GM23248 (cell line): ENCODE measurements at regions not wholly inside any gene's neighbourhood (a gene's known extent, or its start where the extent isn't known, plus 50 kb on each side); places are given as distances from the start of the nearest gene placed in this dataset.

Source experiments
- DNase-seq: peaks from one replicate; pipeline ENCODE4 v3.0.0-alpha.2; 2015
- H2AFZ ChIP-seq: fragments of 200-600 bp; sonication (generic); 2 replicates; pipeline ENCODE4 v1.6.1; 2016; ENCODE audit warnings: antibody characterized with exemption
- H3F3A ChIP-seq: fragments of 200-600 bp; sonication (generic); 2 replicates; pipeline ENCODE4 v1.6.1; 2016; ENCODE audit warnings: mild to moderate bottlenecking, antibody characterized with exemption, mixed run types; ENCODE audit not compliant: insufficient read depth
- H3K27ac ChIP-seq: fragments of 200-600 bp; sonication (generic); 2 replicates; pipeline ENCODE4 v1.5.1; 2016; ENCODE audit warnings: mild to moderate bottlenecking
- H3K27me3 ChIP-seq: fragments of 200-600 bp; sonication (generic); replicated peaks from 2 replicates; pipeline ENCODE4 v1.6.1; 2016; ENCODE audit warnings: mild to moderate bottlenecking; ENCODE audit not compliant: insufficient read depth
- H3K36me3 ChIP-seq: fragments of 200-600 bp; sonication (generic); 2 replicates; pipeline ENCODE4 v1.6.1; 2016; ENCODE audit warnings: low read depth, mild to moderate bottlenecking
- H3K4me1 ChIP-seq: fragments of 200-600 bp; sonication (generic); 2 replicates; pipeline ENCODE4 v1.6.1; 2016; ENCODE audit warnings: mild to moderate bottlenecking; ENCODE audit not compliant: insufficient read depth
- H3K4me2 ChIP-seq: fragments of 200-600 bp; sonication (generic); one replicate; pipeline ENCODE4 v1.6.1; 2016; ENCODE audit warnings: mild to moderate bottlenecking; ENCODE audit not compliant: unreplicated experiment
- H3K4me3 ChIP-seq: fragments of 200-600 bp; sonication (generic); 2 replicates; pipeline ENCODE4 v1.5.1; 2016; ENCODE audit warnings: mild to moderate bottlenecking
- H3K79me2 ChIP-seq: fragments of 200-600 bp; sonication (generic); 2 replicates; pipeline ENCODE4 v1.6.1; 2016; ENCODE audit warnings: mild to moderate bottlenecking; ENCODE audit not compliant: insufficient read depth
- H3K9ac ChIP-seq: fragments of 200-600 bp; sonication (generic); 2 replicates; pipeline ENCODE4 v1.6.1; 2016; ENCODE audit warnings: mild to moderate bottlenecking
- H3K9me2 ChIP-seq: fragments of 200-600 bp; sonication (generic); 2 replicates; pipeline ENCODE4 v1.6.1; 2016; ENCODE audit warnings: mixed run types, mild to moderate bottlenecking, moderate library complexity; ENCODE audit not compliant: insufficient read depth
- H3K9me3 ChIP-seq: fragments of 200-600 bp; sonication (generic); one replicate; pipeline ENCODE4 v1.6.1; 2017; ENCODE audit warnings: low read depth
- H4K20me1 ChIP-seq: fragments of 200-600 bp; sonication (generic); 2 replicates; pipeline ENCODE4 v1.6.0; 2016; ENCODE audit not compliant: insufficient read depth
- EZH2 ChIP-seq: fragments of 200-600 bp; sonication (generic); IDR thresholded peaks from 2 replicates; pipeline ENCODE4 v1.6.1; 2018; ENCODE audit warnings: antibody characterized with exemption, mild to moderate bottlenecking; ENCODE audit not compliant: insufficient read depth, poor library complexity, severe bottlenecking
- EZH2phosphoT487 ChIP-seq: fragments of 200-600 bp; sonication (generic); IDR thresholded peaks from 2 replicates; pipeline ENCODE4 v1.6.1; 2018; ENCODE audit warnings: antibody characterized with exemption, moderate library complexity, mild to moderate bottlenecking, low read depth; ENCODE audit not compliant: insufficient read depth
- WGBS, 2 experiments: methylation state at CpG; one replicate each; pipeline ENCODE4 v1.1.6; 2015 to 2017; ENCODE audit warnings: low lambda C conversion rate in 2 of 2, low coverage in 1 of 2; ENCODE audit errors: missing lambda C conversion rate in 2 of 2; 5-methylcytosine and 5-hydroxymethylcytosine counted together
- in situ Hi-C: fragments of 300-500 bp; cut with MboI; formaldehyde crosslinking; loops from 2 replicates; pipeline ENCODE4 v1.15.0; 2020

GRCh38 chr4:135840781-135841180 lies 1639.2 kb upstream of the PABPC4L start:
- 42 to 44% methylated on average over 2 of the region's 2 CpGs for WGBS, 2 experiments
- in situ Hi-C loops: no loop called here

GRCh38 chr4:135839712-135840111 lies 1638.1 kb upstream of the PABPC4L start:
- no peak overlapping the region for H3K4me3 ChIP-seq
- no peak for DNase-seq
- H3K9ac ChIP-seq: no peak overlapping the region
- WGBS, 2 experiments: 25 to 26% methylated on average over 2 of the region's 2 CpGs
- in situ Hi-C loops: no loop called here
- H2AFZ ChIP-seq: no peak overlapping the region
- H3K9me3 ChIP-seq: no peaks in the 10 kb centered on the region
- H3K4me1 ChIP-seq: no peaks in the 10 kb centered on the region
- no peaks in the 10 kb centered on the region for H3K9me2 ChIP-seq
- H3K36me3 ChIP-seq: no peaks in the 10 kb centered on the region
- H4K20me1 ChIP-seq: no peaks in the 10 kb centered on the region
- no peaks in the 10 kb centered on the region for H3F3A ChIP-seq
- H3K27me3 ChIP-seq: no peaks in the 10 kb centered on the region
- H3K4me2 ChIP-seq: no peak overlapping the region
- H3K79me2 ChIP-seq: no peaks in the 10 kb centered on the region
- TF ChIP-seq EZH2 (no peak), EZH2phosphoT487 (no peak)
- H3K27ac ChIP-seq: no peak overlapping the region

More at GRCh38 chr4:135840781-135841180, 1639.2 kb upstream of the PABPC4L start:
- no peak for TF ChIP-seq EZH2phosphoT487
- TF ChIP-seq EZH2: no peak
- Histone ChIP-seq H3K4me1 (no peaks in the 10 kb centered on the region), H3K79me2 (no peaks in the 10 kb centered on the region), H3K9me2 (no peaks in the 10 kb centered on the region), H3K4me3 (no peak overlapping the region), H3K4me2 (no peak overlapping the region), H4K20me1 (no peaks in the 10 kb centered on the region), H3K36me3 (no peaks in the 10 kb centered on the region), H3K9ac (no peak overlapping the region), H3K27ac (no peak overlapping the region), H3K27me3 (no peaks in the 10 kb centered on the region), H2AFZ (no peak overlapping the region), H3F3A (no peaks in the 10 kb centered on the region), H3K9me3 (no peaks in the 10 kb centered on the region)
- DNase-seq: no peak

DNA sequence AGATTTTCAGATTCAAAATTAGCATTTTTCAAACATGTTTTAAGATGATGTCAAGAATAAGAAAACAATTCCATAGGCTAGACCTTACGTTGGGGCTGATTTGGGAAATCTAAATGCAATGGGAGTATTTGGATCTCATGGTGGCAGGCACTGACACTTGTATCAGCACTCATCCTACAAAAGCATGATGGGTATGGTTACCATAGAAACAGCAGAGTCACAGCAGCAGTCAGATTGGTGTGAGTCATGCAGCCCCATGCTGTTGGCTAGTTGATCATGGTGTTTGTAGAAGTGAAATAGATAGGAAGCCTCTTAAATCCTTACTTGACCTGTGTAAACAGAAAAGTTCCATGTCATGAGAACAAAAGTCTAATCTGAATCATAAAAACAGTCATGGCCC lies 1637.3 kb upstream of the PABPC4L start:
- DNase-seq: no peak
- H3K79me2 ChIP-seq: no peaks in the 10 kb centered on the region

GRCh38 chr4:135834471-135834870 lies 1632.9 kb upstream of the PABPC4L start:
- Histone ChIP-seq H3K36me3 (no peaks in the 10 kb centered on the region), H3K4me3 (no peak overlapping the region), H3K9me3 (peaks cover 2% of the 10 kb centered on the region), H3K9ac (no peak overlapping the region), H3K27ac (no peak overlapping the region), H3F3A (no peaks in the 10 kb centered on the region), H3K4me2 (no peak overlapping the region), H2AFZ (no peak overlapping the region), H3K4me1 (no peaks in the 10 kb centered on the region), H3K9me2 (no peaks in the 10 kb centered on the region), H4K20me1 (no peaks in the 10 kb centered on the region), H3K79me2 (no peaks in the 10 kb centered on the region), H3K27me3 (no peaks in the 10 kb centered on the region)
- no peak for DNase-seq
- no peak for TF ChIP-seq EZH2
- no peak for TF ChIP-seq EZH2phosphoT487
- WGBS, 2 experiments: 37 to 38% methylated on average over 2 of the region's 2 CpGs
- in situ Hi-C loops: no loop called here

More for the DNA sequence above, 1637.3 kb upstream of the PABPC4L start:
- TF ChIP-seq EZH2phosphoT487 (no peak), EZH2 (no peak)
- Histone ChIP-seq H3K9me3 (no peaks in the 10 kb centered on the region), H3K27ac (no peak overlapping the region), H3K9ac (no peak overlapping the region), H2AFZ (no peak overlapping the region), H4K20me1 (no peaks in the 10 kb centered on the region), H3K27me3 (no peaks in the 10 kb centered on the region), H3K4me2 (no peak overlapping the region), H3K4me3 (no peak overlapping the region), H3F3A (no peaks in the 10 kb centered on the region), H3K9me2 (no peaks in the 10 kb centered on the region), H3K4me1 (no peaks in the 10 kb centered on the region), H3K36me3 (no peaks in the 10 kb centered on the region)
- WGBS, 2 experiments: 12 to 27% methylated on average over 1 of the region's 1 CpG
- in situ Hi-C loops: no loop called here

DNA sequence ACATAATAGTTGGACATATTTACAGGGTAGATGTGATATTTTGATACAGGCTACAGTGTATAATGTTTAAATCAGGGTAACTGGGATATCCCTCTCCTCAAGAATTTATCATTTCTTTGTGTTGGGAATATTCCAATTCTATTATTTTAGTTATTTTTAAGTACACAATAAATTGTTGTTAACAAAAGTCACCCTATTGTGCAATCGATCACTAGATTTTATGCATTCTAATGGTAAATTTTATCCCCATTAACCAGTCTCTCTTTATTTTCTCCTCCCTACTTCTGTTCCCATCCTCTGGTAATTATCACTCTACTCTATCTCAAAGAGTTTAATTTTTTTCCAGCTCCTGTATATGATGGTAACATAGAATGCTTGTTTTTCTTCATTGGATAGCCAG lies 1631.9 kb upstream of the PABPC4L start:
- Histone ChIP-seq H3K4me3 (no peak overlapping the region), H3K9me3 (peaks cover 3% of the 10 kb centered on the region), H3K4me2 (no peak overlapping the region), H3K79me2 (no peaks in the 10 kb centered on the region), H3K4me1 (no peaks in the 10 kb centered on the region), H4K20me1 (no peaks in the 10 kb centered on the region), H3K27ac (no peak overlapping the region), H2AFZ (no peak overlapping the region), H3K9ac (no peak overlapping the region), H3K27me3 (no peaks in the 10 kb centered on the region), H3K36me3 (no peaks in the 10 kb centered on the region), H3F3A (no peaks in the 10 kb centered on the region), H3K9me2 (no peaks in the 10 kb centered on the region)
- no peak for DNase-seq
- 0 to 6% methylated on average over 1 of the region's 1 CpG for WGBS, 2 experiments
- in situ Hi-C loops: no loop called here
- TF ChIP-seq EZH2: no peak
- TF ChIP-seq EZH2phosphoT487: no peak
